A549 (cell line): ENCODE measurements at regions not wholly inside any gene's neighbourhood (a gene's known extent, or its start where the extent isn't known, plus 50 kb on each side); places are given as distances from the start of the nearest gene placed in this dataset.

Experiments used
- ATAC-seq, 2 experiments: fragments of 200-7000 bp in 1 of 2; fragments of >200 bp in 1 of 2; cut with Nextera tagmentation in 1 of 2; cut with Tn5 transposase in 1 of 2; 3 replicates each; pipeline versions ENCODE4 v1.8.0 to v1.9.1; 2018 to 2020; ENCODE audit warnings: mild to moderate bottlenecking in 1 of 2, moderate library complexity in 1 of 2
- CTCF ChIA-PET: fragments of 300-600 bp; sonication (Branson Sonifier 250); formaldehyde crosslinking; extraction: SDS; loops from one replicate; lab custom pipeline; 2021; ENCODE audit warnings: antibody characterized with exemption, inconsistent platforms; lab: Yijun Ruan, JAX
- POLR2A ChIA-PET: fragments of 350-600 bp; formaldehyde crosslinking; extraction: SDS; loops from one replicate; lab custom pipeline; 2021; ENCODE audit warnings: antibody characterized with exemption, inconsistent platforms; lab: Yijun Ruan, JAX
- DNase-seq, 2 experiments: peaks; one replicate each; pipeline versions ENCODE4 v3.0.0 to v3.0.0-alpha.2; 2011 to 2016; ENCODE audit warnings: low read depth in 1 of 2, low spot score in 1 of 2
- FAIRE-seq: peaks from 2 replicates; lab custom pipeline; 2011; peaks lifted over from hg19 to GRCh38; lab: Jason Lieb, UNC
- H3K27ac ChIP-seq, 2 experiments: fragments of >200 bp; sonication (Bioruptor Twin); formaldehyde crosslinking; 3 replicates each; pipeline ENCODE4 v1.5.1; 2016 to 2017
- H3K4me1 ChIP-seq: fragments of >200 bp; sonication (Bioruptor Twin); formaldehyde crosslinking; 3 replicates; pipeline ENCODE4 v1.6.1; 2016
- H3K4me2 ChIP-seq: fragments of >200 bp; sonication (Bioruptor Twin); formaldehyde crosslinking; 3 replicates; pipeline ENCODE4 v1.6.1; 2016
- H3K4me3 ChIP-seq: fragments of >200 bp; sonication (Bioruptor Twin); formaldehyde crosslinking; 3 replicates; pipeline ENCODE4 v1.5.1; 2016
- H3K9me3 ChIP-seq: fragments of >200 bp; sonication (Bioruptor Twin); formaldehyde crosslinking; 3 replicates; pipeline ENCODE4 v1.6.1; 2016
- CBX8 ChIP-seq: fragments of 200-600 bp; sonication (generic); IDR thresholded peaks from 2 replicates; pipeline ENCODE4 v1.6.1; 2016
- CEBPB ChIP-seq, 2 experiments: fragments of >200 bp in 1 of 2; sonication (Bioruptor Twin) in 1 of 2; formaldehyde crosslinking in 1 of 2; IDR thresholded peaks; 2 replicates each; pipeline ENCODE4 v1.6.1; 2012 to 2016
- CHD4 ChIP-seq: fragments of 200-600 bp; sonication (generic); IDR thresholded peaks from 2 replicates; pipeline ENCODE4 v1.6.1; 2016; ENCODE audit warnings: antibody characterized with exemption, mild to moderate bottlenecking, borderline replicate concordance
- EHMT2 ChIP-seq: fragments of 200-600 bp; sonication (generic); IDR thresholded peaks from 2 replicates; pipeline ENCODE4 v1.6.1; 2016; ENCODE audit warnings: antibody characterized with exemption, low read depth, mild to moderate bottlenecking, moderate library complexity
- EP300 ChIP-seq, 2 experiments: fragments of >200 bp; sonication (Bioruptor Twin); formaldehyde crosslinking; IDR thresholded peaks; 2 replicates in 1 of 2; 3 replicates in 1 of 2; pipeline ENCODE4 v1.6.1; 2016 to 2017
- FOSL2 ChIP-seq, 2 experiments: fragments of 450-650 bp in 1 of 2; fragments of >200 bp in 1 of 2; sonication (Bioruptor Twin) in 1 of 2; formaldehyde crosslinking; IDR thresholded peaks; 2 replicates each; pipeline versions ENCODE4 v1.5.0 to v1.6.1; 2016 to 2020; ENCODE audit warnings: mild to moderate bottlenecking in 1 of 2, moderate library complexity in 1 of 2
- GATA3 ChIP-seq: IDR thresholded peaks from 2 replicates; pipeline ENCODE4 v1.6.1; 2012; ENCODE audit warnings: borderline replicate concordance
- HEYL ChIP-seq: fragments of 250-450 bp; sonication (Bioruptor Pico); IDR thresholded peaks from 2 replicates; pipeline ENCODE4 v1.8.0; 2021; ENCODE audit warnings: mild to moderate bottlenecking, moderate library complexity
- HOXB5 ChIP-seq: fragments of 250-450 bp; sonication (Bioruptor Pico); IDR thresholded peaks from 2 replicates; pipeline ENCODE4 v1.5.0; 2020; ENCODE audit warnings: mild to moderate bottlenecking, moderate library complexity
- MAFK ChIP-seq: fragments of 450-650 bp; IDR thresholded peaks from 2 replicates; pipeline ENCODE4 v1.6.1; 2014; ENCODE audit not compliant: partially characterized antibody
- MAZ ChIP-seq: fragments of 150-350 bp; IDR thresholded peaks from 2 replicates; pipeline ENCODE4 v1.6.1; 2014; ENCODE audit warnings: antibody characterized with exemption, low read depth, low read length, borderline replicate concordance
- MYC ChIP-seq: IDR thresholded peaks from 2 replicates; pipeline ENCODE4 v1.6.1; 2012; ENCODE audit warnings: mild to moderate bottlenecking, inconsistent platforms, low read length, improper control_type of control experiment, borderline replicate concordance
- NFE2L2 ChIP-seq: fragments of 150-350 bp; conservative IDR thresholded peaks from 2 replicates; pipeline ENCODE4 v1.6.1; 2014; ENCODE audit warnings: low read length
- NPAS2 ChIP-seq: fragments of 250-450 bp; sonication (Bioruptor Pico); IDR thresholded peaks from 2 replicates; pipeline ENCODE4 v1.8.0; 2022; ENCODE audit warnings: mild to moderate bottlenecking, moderate library complexity, borderline replicate concordance
- NR3C1 ChIP-seq: fragments of >200 bp; sonication (Bioruptor Twin); formaldehyde crosslinking; IDR thresholded peaks from 3 replicates; pipeline ENCODE4 v1.6.1; 2017
- PHF8 ChIP-seq: fragments of 200-600 bp; sonication (generic); IDR thresholded peaks from 2 replicates; pipeline ENCODE4 v1.6.1; 2016; ENCODE audit warnings: low read depth, mild to moderate bottlenecking, antibody characterized with exemption, moderate library complexity, borderline replicate concordance
- RAD21 ChIP-seq, 2 experiments: fragments of >200 bp in 1 of 2; sonication (Bioruptor Twin) in 1 of 2; formaldehyde crosslinking in 1 of 2; IDR thresholded peaks in 1 of 2; conservative IDR thresholded peaks in 1 of 2; 2 replicates in 1 of 2; 3 replicates in 1 of 2; pipeline ENCODE4 v1.6.1; 2012 to 2018; ENCODE audit warnings: inconsistent platforms in 1 of 2
- RARB ChIP-seq: fragments of 250-450 bp; sonication (Bioruptor Pico); IDR thresholded peaks from 2 replicates; pipeline ENCODE4 v1.8.0; 2021; ENCODE audit warnings: mild to moderate bottlenecking, moderate library complexity
- SMC3 ChIP-seq: fragments of >200 bp; sonication (Bioruptor Twin); formaldehyde crosslinking; IDR thresholded peaks from 3 replicates; pipeline ENCODE4 v1.6.1; 2018; ENCODE audit warnings: inconsistent platforms
- SREBF2 ChIP-seq: fragments of 450-650 bp; IDR thresholded peaks from 2 replicates; pipeline ENCODE4 v1.6.1; 2014; ENCODE audit warnings: mild to moderate bottlenecking, moderate library complexity
- TFCP2L1 ChIP-seq: fragments of 250-450 bp; sonication (Bioruptor Pico); IDR thresholded peaks from 2 replicates; pipeline ENCODE4 v1.5.0; 2021; ENCODE audit warnings: mild to moderate bottlenecking
- TP53 ChIP-seq: fragments of 250-450 bp; sonication (Bioruptor Pico); IDR thresholded peaks from 2 replicates; pipeline ENCODE4 v1.5.0; 2021; ENCODE audit warnings: mild to moderate bottlenecking, moderate library complexity
- ZC3H11A ChIP-seq: fragments of 450-650 bp; IDR thresholded peaks from 2 replicates; pipeline ENCODE4 v1.6.1; 2014; ENCODE audit warnings: antibody characterized with exemption, mild to moderate bottlenecking
- ZNF302 ChIP-seq: fragments of 250-450 bp; sonication (Bioruptor Pico); IDR thresholded peaks from 2 replicates; pipeline ENCODE4 v1.9.0; 2021; ENCODE audit warnings: inconsistent platforms, mild to moderate bottlenecking, moderate library complexity
- WGBS: methylation state at CpG from one replicate; pipeline ENCODE4 v1.1.6; 2017; ENCODE audit errors: missing lambda C conversion rate; 5-methylcytosine and 5-hydroxymethylcytosine counted together
- TF ChIP-seq, protein P1 (sequence below): fragments of >200 bp; sonication (Bioruptor Twin); formaldehyde crosslinking; IDR thresholded peaks from 3 replicates; pipeline ENCODE4 v1.5.1; 2016
- TF ChIP-seq, protein P2 (sequence below): fragments of 450-650 bp; IDR thresholded peaks from 2 replicates; pipeline ENCODE4 v1.6.1; 2014; ENCODE audit warnings: antibody characterized with exemption

DNA sequence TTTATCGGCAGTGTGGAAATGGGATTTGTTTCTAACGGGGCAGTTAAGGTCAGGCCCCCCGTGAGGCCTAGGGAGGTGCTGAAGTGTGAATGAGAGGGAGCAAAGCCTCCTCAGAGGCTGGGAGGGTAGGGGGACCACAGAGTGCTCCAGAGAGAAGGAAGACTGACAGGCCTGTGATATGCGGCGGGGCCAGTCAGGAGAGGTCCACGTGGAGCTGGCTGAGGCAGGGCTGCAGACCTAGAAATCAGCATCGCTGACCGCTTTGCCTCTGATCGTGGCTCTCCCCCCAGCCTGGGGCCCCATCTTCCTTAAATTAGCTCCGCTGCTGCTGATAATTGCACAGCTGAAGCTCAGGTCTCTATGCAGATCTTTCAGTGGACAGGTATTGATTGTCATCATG, 240.8 kb upstream of the PWP1 start:
- ChIA-PET CTCF (no interaction called here), POLR2A (no interaction called here)
- WGBS, result 90% methylated on average over 10 of the region's 10 CpGs
- FAIRE-seq, result no peak
- no peak overlapping the region for H3K4me3 ChIP-seq
- no peak overlapping the region for H3K4me2 ChIP-seq
- H3K9me3 ChIP-seq, result no peaks in the 10 kb centered on the region
- H3K27ac ChIP-seq, result no peak overlapping the region
- no peak for ATAC-seq
- peaks cover 9% of the 10 kb centered on the region; the same call in 2 of the 3 replicates for H3K4me1 ChIP-seq
- TF ChIP-seq ZNF302 (no peak), NR3C1 (no peak), ZC3H11A (no peak), EHMT2 (no peak)
- TF ChIP-seq, protein P1, sequence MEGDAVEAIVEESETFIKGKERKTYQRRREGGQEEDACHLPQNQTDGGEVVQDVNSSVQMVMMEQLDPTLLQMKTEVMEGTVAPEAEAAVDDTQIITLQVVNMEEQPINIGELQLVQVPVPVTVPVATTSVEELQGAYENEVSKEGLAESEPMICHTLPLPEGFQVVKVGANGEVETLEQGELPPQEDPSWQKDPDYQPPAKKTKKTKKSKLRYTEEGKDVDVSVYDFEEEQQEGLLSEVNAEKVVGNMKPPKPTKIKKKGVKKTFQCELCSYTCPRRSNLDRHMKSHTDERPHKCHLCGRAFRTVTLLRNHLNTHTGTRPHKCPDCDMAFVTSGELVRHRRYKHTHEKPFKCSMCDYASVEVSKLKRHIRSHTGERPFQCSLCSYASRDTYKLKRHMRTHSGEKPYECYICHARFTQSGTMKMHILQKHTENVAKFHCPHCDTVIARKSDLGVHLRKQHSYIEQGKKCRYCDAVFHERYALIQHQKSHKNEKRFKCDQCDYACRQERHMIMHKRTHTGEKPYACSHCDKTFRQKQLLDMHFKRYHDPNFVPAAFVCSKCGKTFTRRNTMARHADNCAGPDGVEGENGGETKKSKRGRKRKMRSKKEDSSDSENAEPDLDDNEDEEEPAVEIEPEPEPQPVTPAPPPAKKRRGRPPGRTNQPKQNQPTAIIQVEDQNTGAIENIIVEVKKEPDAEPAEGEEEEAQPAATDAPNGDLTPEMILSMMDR, result no peak
- DNase-seq, result no peak

DNA sequence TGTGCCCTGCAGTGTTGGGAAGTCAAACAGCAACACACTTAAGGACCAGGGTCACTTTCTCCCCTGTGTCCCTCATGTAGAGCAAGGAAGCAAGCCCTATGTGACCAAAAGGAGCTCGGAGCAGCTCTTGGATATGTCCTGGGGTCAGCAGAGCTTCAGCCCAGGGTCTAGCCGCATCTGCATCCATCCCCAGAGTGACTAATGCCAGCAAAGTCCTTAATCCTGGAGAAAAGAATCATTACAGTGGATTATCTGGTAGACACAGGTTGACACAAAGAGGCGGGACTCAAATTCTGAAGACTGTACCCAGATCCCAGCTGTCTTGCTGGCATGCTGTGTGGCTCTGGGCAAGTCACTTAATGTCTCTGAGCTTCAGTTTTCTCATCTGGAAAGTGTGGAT, 239.1 kb upstream of the PWP1 start:
- Histone ChIP-seq H3K9me3 (no peaks in the 10 kb centered on the region), H3K4me3 (no peak overlapping the region), H3K4me1 (peaks cover 15% of the 10 kb centered on the region; the same call in 2 of the 3 replicates), H3K4me2 (no peak overlapping the region), H3K27ac (no peak overlapping the region)
- TF ChIP-seq SREBF2 (no peak), CBX8 (no peak), FOSL2 (IDR thresholded peaks at IDR 0.05) (no peak), FOSL2 (CRISPR knock-in tag; IDR thresholded peaks at IDR 0.05) (no peak), RAD21 (conservative IDR thresholded peaks at IDR 0.05 in 1 of 2, IDR thresholded peaks at IDR 0.05 in 1 of 2) (no peak), NPAS2 (CRISPR knock-in tag) (no peak), EP300 (IDR thresholded peaks at IDR 0.05) (no peak)
- ChIA-PET POLR2A (no interaction called here), CTCF (interaction anchor here (1.2 kb wide), 1 partner anchor 48 kb away, joined by 4 read pairs; no protein-coding TSS in a partner anchor)
- WGBS, result 100% methylated on average over 3 of the region's 3 CpGs
- DNase-seq, result no peak
- no peak for FAIRE-seq
- ATAC-seq, result no peak

DNA sequence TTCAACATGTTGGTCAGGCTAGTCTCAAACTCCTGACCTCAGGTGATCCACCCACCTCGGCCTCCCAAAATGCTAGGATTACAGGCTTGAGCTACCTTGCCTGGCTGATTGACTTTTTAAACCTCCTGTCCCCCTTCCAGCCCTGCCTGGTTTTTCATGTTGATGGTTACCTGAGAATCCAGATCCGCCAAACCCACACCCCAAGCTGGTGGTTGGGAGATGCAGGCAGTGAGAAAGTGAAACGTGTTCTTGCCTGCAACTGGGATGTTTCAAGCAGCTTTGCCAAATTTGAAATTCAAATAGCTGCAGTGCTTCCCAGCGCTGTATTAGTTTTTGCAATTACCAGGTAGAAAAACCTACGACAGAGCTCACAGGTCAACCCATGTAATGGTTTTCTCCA, 238.3 kb upstream of the PWP1 start:
- no peak overlapping the region for H3K4me3 ChIP-seq
- POLR2A ChIA-PET, result no interaction called here
- CTCF ChIA-PET, result interaction anchor here (0.6 to 3.2 kb wide), 9 partner anchors 9 to 316 kb away, joined by 3 to 9 read pairs (median 5); no protein-coding TSS in a partner anchor
- WGBS, result 76% methylated on average over 5 of the region's 5 CpGs
- H3K4me2 ChIP-seq, result no peak overlapping the region
- no peak overlapping the region for H3K27ac ChIP-seq
- FAIRE-seq, result no peak
- ATAC-seq, result no peak
- H3K4me1 ChIP-seq, result peaks cover 15% of the 10 kb centered on the region; the same call in 2 of the 3 replicates
- no peak for DNase-seq
- TF ChIP-seq, protein P2, sequence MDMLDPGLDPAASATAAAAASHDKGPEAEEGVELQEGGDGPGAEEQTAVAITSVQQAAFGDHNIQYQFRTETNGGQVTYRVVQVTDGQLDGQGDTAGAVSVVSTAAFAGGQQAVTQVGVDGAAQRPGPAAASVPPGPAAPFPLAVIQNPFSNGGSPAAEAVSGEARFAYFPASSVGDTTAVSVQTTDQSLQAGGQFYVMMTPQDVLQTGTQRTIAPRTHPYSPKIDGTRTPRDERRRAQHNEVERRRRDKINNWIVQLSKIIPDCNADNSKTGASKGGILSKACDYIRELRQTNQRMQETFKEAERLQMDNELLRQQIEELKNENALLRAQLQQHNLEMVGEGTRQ, result no peak
- TF ChIP-seq NFE2L2, result no peak
- TF ChIP-seq MAZ, result no peak
- no peak for TF ChIP-seq SMC3
- no peak for TF ChIP-seq CEBPB (IDR thresholded peaks at IDR 0.05)
- TF ChIP-seq TFCP2L1, result no peak
- no peak for TF ChIP-seq GATA3
- TF ChIP-seq MYC, result no peak
- TF ChIP-seq PHF8, result no peak
- TF ChIP-seq FOSL2 (IDR thresholded peaks at IDR 0.05), result no peak
- no peak for TF ChIP-seq FOSL2 (CRISPR knock-in tag; IDR thresholded peaks at IDR 0.05)
- no peak for TF ChIP-seq MAFK
- TF ChIP-seq NR3C1, result no peak
- TF ChIP-seq CHD4, result no peak
- no peak for TF ChIP-seq TP53 (CRISPR knock-in tag)
- no peak for TF ChIP-seq HOXB5 (CRISPR knock-in tag)
- TF ChIP-seq, protein P1, result no peak
- TF ChIP-seq ZC3H11A, result no peak
- no peak for TF ChIP-seq HEYL
- no peak for TF ChIP-seq RARB (CRISPR knock-in tag)
- H3K9me3 ChIP-seq, result no peaks in the 10 kb centered on the region
